Muscle layer of duodenum (tissue), 2 donors: ENCODE measurements at regions not wholly inside any gene's neighbourhood (a gene's known extent, or its start where the extent isn't known, plus 50 kb on each side); places are given as distances from the start of the nearest gene placed in this dataset.
"Not testable (repeated sequence)": the region's sequence is repeated elsewhere in the genome, so short reads cannot be mapped to it uniquely, and the experiment has no call there.

Experiments
- H3K27ac ChIP-seq: one replicate; pipeline ENCODE4 v1.7.0; 2013; ENCODE audit warnings: mild to moderate bottlenecking, low read length
- H3K27me3 ChIP-seq: one replicate; pipeline ENCODE4 v1.7.0; 2013; ENCODE audit warnings: low read depth, mild to moderate bottlenecking, control low read depth, low read length
- H3K36me3 ChIP-seq, 2 donors: one replicate each; pipeline ENCODE4 v1.7.0; 2013; ENCODE audit warnings: low read length in 2 of 2, control low read depth in 1 of 2, mild to moderate bottlenecking in 1 of 2; ENCODE audit not compliant: insufficient read depth in 2 of 2, control insufficient read depth in 1 of 2
- H3K4me1 ChIP-seq, 2 donors: one replicate each; pipeline ENCODE4 v1.7.0; 2013; ENCODE audit warnings: low read length in 2 of 2, mild to moderate bottlenecking in 2 of 2, control low read depth in 1 of 2, moderate library complexity in 1 of 2; ENCODE audit not compliant: insufficient read depth in 2 of 2, control insufficient read depth in 1 of 2
- H3K4me3 ChIP-seq, 2 donors: one replicate each; pipeline ENCODE4 v1.7.0; 2013; ENCODE audit warnings: low read length in 2 of 2, low read depth in 1 of 2, mild to moderate bottlenecking in 1 of 2
- H3K9me3 ChIP-seq, 2 donors: one replicate each; pipeline ENCODE4 v1.7.0; 2013; ENCODE audit warnings: low read length in 2 of 2, control low read depth in 1 of 2, mild to moderate bottlenecking in 1 of 2; ENCODE audit not compliant: control insufficient read depth in 1 of 2
- donor health status: healthy.

DNA sequence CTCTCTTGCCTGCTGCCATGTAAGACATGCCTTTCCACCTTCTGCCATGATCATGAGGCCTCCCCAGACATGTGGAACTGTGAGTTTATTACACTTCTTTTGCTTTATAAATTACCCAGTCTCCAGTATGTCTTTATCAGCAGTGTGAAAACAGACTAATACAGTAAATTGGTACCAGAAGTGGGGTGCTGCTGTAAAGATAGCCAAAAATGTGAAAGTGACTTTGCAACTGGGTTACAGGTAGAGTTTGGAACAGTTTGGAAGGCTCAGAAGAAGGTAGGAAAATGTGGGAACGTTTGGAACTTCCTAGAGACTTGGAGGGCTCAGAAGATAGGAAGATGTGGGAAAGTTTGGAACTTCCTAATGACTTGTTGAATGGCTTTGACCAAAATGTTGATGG is 209.1 kb downstream of the HDGFL1 start:
- H3K27me3 ChIP-seq, result not testable (repeated sequence)

DNA sequence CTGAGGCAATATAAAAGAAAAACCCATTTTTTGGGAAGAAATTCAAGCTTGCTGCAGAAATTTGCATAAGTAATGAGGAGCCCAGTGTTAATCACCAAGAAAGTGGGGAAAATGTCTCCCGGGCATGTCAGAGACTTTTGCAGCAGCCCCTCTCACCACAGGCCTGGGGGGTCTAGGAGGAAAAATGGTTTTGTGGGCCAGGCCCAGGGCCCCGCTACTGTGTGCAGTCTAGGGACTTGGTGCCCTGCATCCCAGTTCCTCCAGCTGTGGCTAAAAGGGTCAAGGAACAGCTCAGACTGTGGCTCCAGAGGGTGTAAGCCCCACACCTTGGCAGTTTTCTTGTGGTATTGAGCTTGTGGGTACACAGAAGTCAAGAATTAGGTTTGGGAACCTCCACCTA is 209.7 kb downstream of the HDGFL1 start:
- Histone ChIP-seq H3K36me3 (no peaks in the 10 kb centered on the region), H3K27ac (no peak overlapping the region), H3K27me3 (no peaks in the 10 kb centered on the region), H3K4me3 (peak overlapping the region in 1 of 2 donors; percentile 21), H3K9me3 (peaks cover 6 to 22% of the 10 kb centered on the region in 2 donors), H3K4me1 (no peaks in the 10 kb centered on the region)

More for the DNA sequence above, 209.1 kb downstream of the HDGFL1 start:
- H3K9me3 ChIP-seq, result peaks cover 6 to 22% of the 10 kb centered on the region in 2 donors
- not testable (repeated sequence) for H3K27ac ChIP-seq, H3K4me1 ChIP-seq, H3K36me3 ChIP-seq, H3K4me3 ChIP-seq

DNA sequence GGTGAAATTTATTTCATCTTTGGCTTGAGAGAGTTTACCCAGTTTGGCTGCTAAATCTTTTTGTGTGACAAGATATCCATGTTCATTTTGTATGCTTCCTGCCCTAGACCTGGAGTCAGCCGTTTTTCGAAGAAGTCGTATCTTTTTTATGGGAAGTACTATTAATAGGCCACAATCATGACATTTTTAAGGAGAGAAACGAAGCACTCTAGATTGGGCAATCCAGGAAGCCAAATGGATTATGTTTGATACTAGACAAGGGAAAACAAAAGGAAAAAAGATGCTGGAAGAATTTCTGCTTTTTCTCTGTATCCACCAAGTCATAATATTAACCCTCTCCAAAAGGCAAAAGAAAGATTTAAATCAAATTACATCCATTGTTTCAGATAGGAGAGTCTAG is 214.6 kb downstream of the HDGFL1 start:
- H3K9me3 ChIP-seq, result peaks cover 0 to 8% of the 10 kb centered on the region in 2 donors
- no peak overlapping the region for H3K4me3 ChIP-seq
- H3K36me3 ChIP-seq, result no peaks in the 10 kb centered on the region
- peaks cover 0 to 8% of the 10 kb centered on the region in 2 donors for H3K4me1 ChIP-seq
- H3K27ac ChIP-seq, result no peak overlapping the region
- H3K27me3 ChIP-seq, result no peaks in the 10 kb centered on the region

DNA sequence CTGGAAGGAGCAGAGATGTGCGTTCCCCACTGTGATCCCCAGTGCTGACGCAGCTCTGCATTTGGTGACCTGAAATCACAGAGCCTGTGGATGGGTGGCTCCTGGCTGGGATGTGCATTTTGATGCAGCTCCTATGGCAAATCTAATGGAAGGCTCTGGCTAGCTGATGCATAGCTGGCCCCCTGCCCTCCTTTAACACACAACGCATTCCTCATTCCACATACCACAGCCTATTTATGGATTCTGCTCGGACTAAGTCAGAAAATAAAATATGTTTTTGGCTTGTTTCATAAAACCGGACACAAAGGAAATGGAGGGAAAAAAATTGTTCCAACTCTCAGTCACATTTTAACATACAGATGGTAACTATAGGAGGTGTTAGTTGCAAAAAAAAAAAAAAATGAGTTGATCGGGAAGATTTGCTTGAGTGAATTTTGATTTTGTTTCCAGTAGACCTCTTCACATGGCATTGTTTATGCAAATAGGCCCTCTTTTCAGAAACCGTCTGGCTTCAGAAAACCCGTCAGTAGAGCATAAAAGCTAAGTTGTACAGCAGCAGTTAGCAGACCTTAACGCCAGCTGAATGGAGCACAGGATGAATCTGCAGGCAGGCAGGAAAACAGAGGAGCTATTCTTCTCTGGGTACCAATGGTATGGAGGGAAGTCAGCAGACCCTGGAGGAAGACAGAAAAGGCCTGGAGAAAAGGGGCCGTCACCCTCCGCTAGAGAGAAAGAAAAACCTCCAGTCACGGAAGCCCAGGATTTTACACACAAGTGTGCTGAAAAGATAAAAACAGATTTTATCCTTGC is 215.4 kb downstream of the HDGFL1 start:
- H3K4me1 ChIP-seq, result peaks cover 0 to 13% of the 10 kb centered on the region in 2 donors
- no peaks in the 10 kb centered on the region for H3K36me3 ChIP-seq
- no peak overlapping the region for H3K4me3 ChIP-seq
- no peaks in the 10 kb centered on the region for H3K27me3 ChIP-seq
- H3K9me3 ChIP-seq, result peaks cover 0 to under 1% of the 10 kb centered on the region in 2 donors
- no peak overlapping the region for H3K27ac ChIP-seq

DNA sequence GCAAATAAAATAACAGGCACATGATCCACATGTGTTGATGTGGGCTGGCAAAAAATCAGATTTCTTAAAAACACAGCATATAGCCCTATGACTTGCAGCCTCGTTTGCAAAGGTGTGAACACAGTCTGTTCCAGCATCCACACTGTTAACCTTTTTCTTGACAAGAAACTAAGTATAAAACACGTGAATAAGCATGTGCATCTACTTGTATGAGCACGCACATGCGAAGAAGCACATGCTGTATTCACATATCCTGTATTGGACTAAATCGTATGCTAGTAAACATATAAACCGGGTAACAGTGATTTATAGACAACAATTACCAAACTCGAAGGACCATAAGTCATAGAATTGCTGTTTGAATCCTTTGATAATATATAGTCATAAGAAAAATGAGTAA is 218.7 kb downstream of the HDGFL1 start:
- H3K36me3 ChIP-seq, result no peaks in the 10 kb centered on the region
- no peaks in the 10 kb centered on the region for H3K27me3 ChIP-seq
- H3K9me3 ChIP-seq, result no peaks in the 10 kb centered on the region
- H3K27ac ChIP-seq, result no peak overlapping the region
- no peak overlapping the region for H3K4me3 ChIP-seq
- peaks cover 0 to 13% of the 10 kb centered on the region in 2 donors for H3K4me1 ChIP-seq

DNA sequence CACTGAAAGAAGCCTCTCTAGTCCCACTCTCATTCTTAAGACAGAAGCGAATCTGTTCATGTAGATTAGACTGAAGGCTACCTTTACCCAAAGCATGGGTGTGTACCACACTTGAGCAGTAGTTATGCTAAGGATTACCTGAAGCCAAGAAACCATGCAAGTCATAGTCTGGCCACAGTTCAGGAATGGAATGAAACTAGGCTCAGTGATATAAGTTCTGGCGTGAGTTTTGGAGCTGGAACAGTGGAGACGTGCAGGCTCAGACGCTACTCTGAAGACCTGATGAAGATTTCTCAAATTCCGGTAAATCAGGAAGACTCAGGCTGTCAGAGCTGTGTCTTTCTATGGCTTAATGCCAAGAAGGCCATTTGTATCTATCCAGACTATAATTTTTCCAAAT is 219.9 kb downstream of the HDGFL1 start:
- H3K36me3 ChIP-seq, result no peaks in the 10 kb centered on the region
- no peak overlapping the region for H3K4me3 ChIP-seq
- peaks cover 0 to 2% of the 10 kb centered on the region in 2 donors for H3K9me3 ChIP-seq
- no peaks in the 10 kb centered on the region for H3K27me3 ChIP-seq
- H3K4me1 ChIP-seq, result peaks cover 0 to 13% of the 10 kb centered on the region in 2 donors
- H3K27ac ChIP-seq, result no peak overlapping the region

DNA sequence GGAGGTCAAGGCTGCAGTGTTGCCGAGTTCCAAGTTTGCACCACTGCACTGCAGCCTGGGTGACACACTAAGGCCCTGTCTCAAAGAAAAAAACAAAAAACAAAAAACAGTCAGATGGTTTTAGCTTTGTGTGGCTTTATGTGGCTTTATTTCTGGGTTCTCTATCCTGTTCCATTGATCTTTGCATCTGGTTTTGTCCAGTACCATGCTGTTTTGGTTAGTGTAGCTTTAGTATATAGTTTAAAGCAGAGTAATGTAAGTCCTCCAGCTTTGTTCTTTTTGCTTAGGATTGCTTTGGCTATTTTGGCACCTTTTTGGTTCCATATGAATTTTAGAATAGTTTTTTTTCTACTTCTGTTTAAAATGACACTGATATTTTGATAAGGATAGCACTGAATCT is 225.5 kb downstream of the HDGFL1 start:
- H3K9me3 ChIP-seq, result peaks cover 0 to 13% of the 10 kb centered on the region in 2 donors
- H3K4me3 ChIP-seq, result no peak overlapping the region
- H3K27ac ChIP-seq, result no peak overlapping the region
- no peaks in the 10 kb centered on the region for H3K27me3 ChIP-seq
- no peaks in the 10 kb centered on the region for H3K4me1 ChIP-seq
- H3K36me3 ChIP-seq, result no peaks in the 10 kb centered on the region

DNA sequence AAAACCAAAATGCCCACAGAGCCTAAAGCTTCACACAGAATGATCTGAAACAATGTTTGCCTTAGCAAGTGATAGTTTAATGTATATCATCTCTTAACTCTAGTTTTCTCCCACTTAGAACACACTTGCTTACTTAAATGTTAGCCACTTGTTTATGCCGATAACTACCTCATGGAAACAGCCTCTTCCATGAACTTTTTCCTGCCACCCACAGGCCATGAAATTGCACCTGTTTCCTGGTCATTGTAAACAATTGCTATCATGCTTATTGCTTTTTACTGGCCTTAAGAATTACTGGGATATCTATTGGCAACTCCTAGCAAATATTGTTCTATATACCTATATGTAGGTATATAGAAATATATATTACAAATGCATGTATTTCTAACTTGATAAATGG is 231.1 kb downstream of the HDGFL1 start:
- no peaks in the 10 kb centered on the region for H3K4me1 ChIP-seq
- no peaks in the 10 kb centered on the region for H3K27me3 ChIP-seq
- H3K36me3 ChIP-seq, result no peaks in the 10 kb centered on the region
- H3K4me3 ChIP-seq, result no peak overlapping the region
- peaks cover 0 to 2% of the 10 kb centered on the region in 2 donors for H3K9me3 ChIP-seq
- H3K27ac ChIP-seq, result no peak overlapping the region

DNA sequence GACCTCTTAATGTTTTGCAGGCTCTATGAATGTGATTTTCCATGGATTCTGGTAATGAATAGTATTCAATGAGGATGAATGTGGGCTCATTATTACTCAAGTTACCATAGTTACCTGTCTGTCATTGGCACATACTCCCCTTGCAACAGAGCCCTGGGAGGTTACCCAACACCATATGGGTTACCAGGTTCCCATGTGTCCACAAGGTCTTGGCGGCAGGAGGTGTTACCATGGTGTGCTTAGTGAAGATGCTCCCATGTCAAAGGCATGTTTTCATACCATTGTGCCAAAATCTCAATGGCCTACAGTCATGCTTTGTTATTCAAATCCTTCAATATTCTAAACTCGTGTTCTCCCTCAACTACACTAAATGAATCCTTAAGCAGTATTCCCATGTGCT is 232.5 kb downstream of the HDGFL1 start:
- H3K27ac ChIP-seq, result no peak overlapping the region
- no peaks in the 10 kb centered on the region for H3K9me3 ChIP-seq
- H3K27me3 ChIP-seq, result no peaks in the 10 kb centered on the region
- H3K4me3 ChIP-seq, result no peak overlapping the region
- no peaks in the 10 kb centered on the region for H3K36me3 ChIP-seq
- no peaks in the 10 kb centered on the region for H3K4me1 ChIP-seq

DNA sequence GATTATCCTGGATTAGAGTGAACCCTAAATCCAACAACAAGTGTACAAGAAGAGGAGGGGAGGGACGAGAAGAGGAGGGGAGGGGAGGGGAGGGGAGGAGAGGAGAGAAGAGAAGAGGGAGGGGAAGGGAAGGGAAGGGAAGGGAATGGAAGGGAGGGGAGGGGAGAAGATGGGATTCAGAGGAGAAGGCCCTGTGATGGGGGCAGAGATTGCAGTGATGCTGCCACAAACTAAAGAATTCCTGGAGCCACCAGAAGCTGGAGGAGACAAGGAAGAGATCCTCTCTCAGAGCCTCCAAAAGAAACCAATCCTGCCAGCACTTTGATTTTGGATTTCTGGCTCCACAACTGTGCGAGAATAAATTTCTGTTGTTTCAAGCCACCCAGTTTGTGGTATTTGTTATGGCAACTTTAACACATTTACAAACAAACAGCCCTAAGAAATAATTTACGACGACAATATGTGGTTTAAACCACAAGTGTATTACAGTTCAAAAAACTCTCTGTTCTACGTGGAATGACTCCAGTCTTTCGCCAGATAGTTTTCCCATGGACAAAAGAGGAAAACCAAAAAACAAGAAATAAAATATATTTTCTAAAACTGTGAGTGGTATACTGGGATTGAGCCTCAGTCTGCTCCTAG is 235.4 kb downstream of the HDGFL1 start:
- H3K36me3 ChIP-seq, result no peaks in the 10 kb centered on the region
- no peak overlapping the region for H3K27ac ChIP-seq
- H3K9me3 ChIP-seq, result no peaks in the 10 kb centered on the region
- H3K27me3 ChIP-seq, result no peaks in the 10 kb centered on the region
- H3K4me1 ChIP-seq, result no peaks in the 10 kb centered on the region
- H3K4me3 ChIP-seq, result no peak overlapping the region

DNA sequence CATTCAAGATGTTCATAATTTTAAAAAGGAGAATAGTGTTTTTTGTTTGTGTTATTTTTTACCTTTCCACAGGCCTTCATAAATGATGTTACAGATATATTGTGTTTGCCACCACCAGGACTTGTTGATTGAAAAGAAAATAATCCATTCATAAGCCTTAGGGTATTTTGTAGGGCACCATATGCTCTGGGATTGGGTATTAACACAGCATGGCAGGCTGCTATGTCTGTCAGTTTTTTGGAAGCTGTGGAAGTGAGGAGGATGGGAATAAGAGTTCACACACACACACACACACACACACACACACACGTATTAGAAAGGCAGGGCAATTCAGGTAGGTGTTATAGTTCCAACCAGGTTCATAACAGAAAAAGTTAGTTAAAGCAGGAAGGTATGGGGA is 237.9 kb downstream of the HDGFL1 start:
- Histone ChIP-seq H3K9me3 (no peaks in the 10 kb centered on the region), H3K27me3 (no peaks in the 10 kb centered on the region), H3K4me3 (no peak overlapping the region), H3K36me3 (no peaks in the 10 kb centered on the region), H3K4me1 (no peaks in the 10 kb centered on the region), H3K27ac (no peak overlapping the region)
